ENCODE measurements at regions not wholly inside any gene's neighbourhood (a gene's known extent, or its start where the extent isn't known, plus 50 kb on each side); places are given as distances from the start of the nearest gene placed in this dataset.

DNA sequence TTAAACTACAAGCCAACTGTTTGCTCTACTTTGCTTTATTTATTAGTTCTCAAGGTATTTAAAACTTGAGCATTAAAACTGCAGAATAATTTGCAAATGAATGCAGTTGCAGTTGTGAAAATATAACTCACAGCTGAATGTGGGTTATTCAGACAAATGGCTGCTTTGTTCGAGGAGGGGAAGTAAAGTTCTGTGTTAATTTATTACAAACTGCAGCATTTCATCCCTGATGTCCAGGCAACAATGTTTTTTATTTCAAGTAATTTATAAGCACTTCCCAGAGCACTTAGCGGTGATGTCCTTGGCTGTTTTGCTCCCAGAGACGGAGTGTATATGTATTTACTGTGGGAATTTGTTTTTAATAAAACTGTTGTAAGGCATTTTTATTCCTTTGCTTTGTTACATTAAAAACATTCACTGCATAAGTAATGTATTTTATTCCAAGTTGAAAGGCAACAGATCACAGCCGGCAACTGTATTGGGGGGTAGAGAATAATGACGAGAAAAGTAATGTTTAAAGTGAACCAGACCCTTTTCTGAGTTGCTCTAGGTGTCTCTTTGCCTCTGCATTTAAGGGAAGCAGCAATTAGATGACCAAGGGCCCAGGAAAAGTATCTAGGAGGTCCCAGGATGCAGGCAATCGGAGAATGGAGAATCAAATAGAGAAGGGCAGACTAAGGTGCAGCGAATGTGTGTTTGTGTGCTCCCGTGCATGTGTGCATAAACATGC lies 291.2 kb upstream of the SALL1 start:
- DNase-seq: no peak

DNA sequence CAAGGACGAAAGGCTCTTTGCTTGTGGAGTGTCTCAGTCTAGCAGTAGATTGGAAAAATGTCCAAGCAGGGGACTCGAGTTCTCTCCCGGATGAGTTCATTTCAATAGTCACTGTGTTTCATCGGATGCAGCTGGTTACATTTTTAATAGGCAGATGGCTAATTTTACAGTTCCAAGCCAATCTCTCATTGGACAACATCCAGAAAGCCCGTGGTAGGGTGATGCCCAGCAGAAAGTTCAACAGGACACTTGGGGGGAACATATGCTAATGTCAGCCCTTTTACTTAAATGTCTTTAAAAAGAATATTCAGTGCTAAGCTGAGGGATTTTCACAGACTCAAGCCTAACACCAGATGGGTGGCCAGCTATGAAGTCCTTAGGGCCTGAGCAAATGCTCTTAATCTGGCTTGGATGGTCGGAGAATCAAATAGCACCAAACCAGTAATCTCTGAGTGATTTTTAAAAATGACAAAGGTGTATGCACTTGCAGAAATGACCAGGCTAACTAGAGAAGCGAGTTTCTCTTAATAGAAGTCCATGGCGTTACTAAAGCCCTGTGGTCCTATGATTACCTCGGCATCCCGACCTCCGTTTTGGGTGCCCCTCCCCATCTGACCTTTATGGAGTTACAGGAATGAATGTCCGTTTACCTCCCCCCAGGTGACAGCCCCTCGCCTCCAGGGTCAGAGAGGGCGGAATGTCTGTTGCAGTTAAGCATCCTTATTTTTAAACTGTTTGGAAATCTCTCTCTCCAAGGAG lies 289.2 kb upstream of the SALL1 start:
- DNase-seq: no peak

DNA sequence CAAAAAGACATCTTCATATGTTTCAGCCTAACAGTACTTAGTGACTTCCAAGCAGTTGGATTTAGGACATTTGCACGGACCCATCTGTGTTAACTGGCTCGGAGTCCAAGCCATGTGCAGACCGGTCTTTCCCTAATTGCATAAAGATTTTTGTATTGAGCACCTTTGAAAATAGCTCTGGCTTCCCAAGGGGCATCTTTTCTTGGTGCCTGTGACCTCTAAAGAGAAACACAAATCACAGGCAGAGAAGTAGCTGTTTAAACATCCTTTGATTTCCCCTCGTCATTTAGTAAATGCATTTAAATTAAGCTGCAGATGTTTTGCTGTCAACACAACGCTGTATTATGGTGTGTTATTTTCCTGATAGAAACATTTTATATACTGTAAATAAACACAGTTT lies 288.2 kb upstream of the SALL1 start:
- DNase-seq: no peak

DNA sequence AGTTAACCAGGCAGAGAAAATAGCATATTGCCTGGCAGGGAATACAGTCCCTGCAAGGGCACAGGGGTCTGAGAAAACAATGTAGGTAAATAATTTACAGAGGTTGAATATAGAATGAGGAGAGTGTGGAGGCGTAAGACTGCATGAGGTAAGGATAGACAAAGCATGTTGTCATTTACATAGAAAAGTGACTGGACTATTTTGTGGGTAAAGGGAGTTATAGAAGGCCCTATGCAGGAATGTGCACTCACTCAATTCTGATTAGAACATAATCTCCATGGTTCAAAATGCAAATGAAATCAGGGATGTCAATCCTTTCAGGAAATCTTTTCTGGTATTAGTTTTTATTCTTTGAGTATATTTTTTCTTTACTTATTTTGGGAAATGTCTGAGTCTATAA lies 285.7 kb upstream of the SALL1 start:
- DNase-seq: no peak

DNA sequence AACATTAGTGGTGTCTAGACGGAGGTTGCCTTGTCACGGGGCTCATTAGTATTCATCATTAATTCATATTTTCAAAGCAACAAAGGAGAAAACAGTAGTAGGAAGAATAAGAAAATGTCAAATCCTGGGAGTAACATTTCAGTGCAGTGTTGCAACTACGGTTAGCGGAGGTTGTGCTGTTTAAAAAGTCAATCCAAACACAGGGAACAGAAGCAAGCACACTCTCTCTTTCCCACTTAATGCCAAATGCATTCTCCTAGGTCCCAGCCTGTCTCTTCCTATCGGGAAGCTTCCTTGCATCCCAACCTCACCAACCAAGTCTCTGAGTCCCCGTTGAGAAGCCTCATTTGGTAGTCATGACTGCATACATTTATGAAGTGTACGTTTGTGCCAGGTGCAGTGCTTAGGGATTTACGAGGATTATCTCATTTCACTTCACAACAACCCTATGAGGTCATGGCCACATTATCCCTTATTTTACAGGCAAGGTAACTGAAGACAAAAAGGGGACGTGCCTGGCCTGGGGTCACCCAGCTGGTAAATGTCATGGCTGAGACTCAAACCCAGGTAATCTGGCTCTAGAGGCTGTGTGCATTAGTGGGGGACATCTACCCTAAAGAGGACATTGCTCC lies 283.6 kb upstream of the SALL1 start:
- DNase-seq: no peak

DNA sequence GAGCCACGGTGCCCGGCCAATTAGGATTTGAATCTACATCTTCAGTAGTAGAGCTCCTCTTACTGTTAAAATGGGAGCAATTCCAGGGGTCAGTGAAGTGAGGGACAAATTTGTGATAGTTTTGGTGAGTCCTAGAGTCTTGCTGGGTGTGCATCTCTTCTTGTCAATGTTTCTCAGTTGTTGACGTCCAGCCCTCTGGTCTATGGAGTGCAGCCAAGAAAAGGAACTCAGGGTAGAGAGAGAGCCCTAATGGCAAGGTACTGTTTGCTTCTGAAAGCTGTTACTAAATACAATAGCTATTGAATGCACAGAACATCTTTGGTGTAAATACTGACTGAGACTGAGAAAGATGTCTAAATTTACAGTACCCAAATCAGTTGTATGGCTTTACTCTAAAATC lies 282.5 kb upstream of the SALL1 start:
- no peak for DNase-seq

DNA sequence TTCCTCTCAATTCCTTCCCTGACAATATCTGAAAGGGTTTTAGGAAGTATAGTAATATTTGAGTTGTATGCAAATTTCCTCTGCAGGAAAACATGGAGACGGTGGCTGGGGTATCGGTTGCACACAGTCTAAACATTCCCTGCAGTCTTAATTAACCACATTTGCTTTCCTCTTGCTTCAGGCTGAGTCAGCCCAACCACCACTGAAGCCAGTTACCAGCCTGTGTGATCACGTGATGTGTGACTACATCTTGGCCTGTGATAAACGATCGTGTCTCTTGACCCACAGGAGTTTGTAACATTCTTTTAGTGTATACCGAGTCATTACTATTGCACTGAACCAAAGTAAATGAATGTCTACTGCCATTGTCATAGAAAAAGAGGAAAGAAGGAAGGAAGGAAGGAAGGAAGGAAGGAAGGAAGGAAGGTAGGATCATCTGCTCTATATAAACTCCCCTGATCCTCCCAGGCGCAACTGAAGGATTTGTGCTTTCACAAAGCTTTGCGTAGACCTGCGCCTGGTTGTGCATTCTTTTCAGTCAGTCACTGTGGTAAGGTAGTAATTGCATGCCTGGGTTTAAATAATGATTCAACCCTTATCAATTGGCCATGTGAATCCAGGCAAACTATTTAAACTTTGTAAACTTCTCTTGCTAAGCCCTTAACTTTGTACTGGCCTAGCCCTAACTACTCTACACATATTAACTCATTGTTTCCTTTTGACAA lies 280.6 kb upstream of the SALL1 start:
- no peak for DNase-seq

DNA sequence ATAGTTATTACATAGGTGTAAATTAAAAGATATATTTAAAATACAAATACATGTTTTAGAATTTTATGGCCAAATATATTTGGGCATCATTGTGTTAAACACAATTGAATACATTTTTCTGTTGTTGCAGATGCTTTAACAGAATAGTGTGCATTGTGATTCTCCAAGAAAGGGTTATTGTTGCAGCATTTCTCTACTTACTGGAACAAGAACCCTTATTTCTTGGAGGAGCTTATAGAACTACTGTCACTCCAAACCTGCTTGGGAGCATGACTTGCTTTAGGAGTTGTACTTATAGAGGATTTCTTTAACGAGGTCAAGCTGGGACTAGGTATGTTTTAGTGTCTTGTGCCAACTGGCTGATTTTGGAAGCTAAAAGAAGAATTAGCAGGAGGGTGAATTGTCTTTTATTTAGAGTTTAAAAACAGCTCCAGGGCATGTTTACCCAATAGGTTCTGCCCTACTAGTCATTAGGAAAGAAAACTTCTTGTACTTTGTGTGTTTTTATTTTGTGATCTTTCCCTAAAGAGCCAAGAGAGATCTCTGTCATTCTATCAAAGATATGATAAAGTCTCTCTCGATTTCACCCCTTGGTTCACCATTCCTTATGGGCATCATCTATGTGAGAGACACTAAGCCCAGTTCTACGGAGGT lies 279.8 kb upstream of the SALL1 start:
- no peak for DNase-seq

DNA sequence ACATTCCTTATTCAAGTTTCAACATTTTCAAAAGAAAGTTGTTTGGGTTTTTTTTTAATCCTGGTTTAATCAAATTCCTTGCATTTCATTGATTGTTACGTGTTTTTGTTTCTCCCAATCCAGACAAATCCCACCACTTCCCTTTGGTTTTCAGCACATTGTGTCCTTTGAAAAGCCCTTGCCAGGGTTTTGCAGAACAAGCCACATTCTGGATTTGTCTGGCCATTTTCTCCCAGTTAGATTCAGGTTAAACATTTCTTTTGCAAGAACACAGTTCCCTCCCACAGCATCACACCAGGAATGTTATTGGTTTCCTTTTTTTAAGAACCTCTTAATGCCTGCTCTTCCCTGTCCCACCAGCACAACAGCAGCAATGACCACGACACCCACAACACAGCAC lies 278.0 kb upstream of the SALL1 start:
- no peak for DNase-seq

DNA sequence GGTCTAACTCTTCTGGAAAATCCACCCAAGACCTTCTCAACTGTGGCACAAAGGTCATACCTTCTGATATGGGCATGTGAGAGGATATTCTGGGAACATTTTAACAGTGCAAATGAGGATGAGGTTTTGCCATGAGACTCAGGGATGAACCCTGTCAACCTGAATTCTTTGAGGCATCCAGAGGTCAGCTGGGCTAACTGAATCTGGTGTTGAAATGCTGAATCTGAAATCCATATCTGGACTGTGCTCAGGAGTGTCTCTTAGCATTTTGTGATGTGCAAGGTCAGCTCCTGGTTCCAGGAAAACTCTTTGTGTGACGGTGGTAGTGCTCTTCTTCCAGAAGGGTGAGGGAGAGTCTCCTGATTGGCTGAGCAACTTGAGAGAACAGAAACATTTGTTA lies 276.0 kb upstream of the SALL1 start:
- DNase-seq: no peak

DNA sequence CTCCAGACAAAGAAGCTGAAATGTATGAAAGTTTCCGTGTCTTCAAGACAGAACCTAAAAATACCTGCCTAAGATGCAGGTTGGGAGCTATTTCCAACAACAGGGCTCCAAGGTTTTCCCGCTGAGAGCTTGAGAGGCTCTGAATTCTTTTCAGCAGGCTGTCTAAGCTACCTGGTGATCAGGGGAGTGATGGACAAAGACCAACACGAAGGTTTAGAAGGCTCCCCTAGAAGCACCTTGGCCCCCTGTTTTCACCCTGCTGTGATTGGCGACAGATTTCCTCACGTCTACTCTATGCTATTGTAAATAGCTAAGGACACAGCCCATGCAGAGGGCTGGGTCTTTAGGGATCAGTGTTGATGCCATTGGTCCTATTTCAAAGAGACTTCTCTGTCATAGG lies 275.2 kb upstream of the SALL1 start:
- no peak for DNase-seq

DNA sequence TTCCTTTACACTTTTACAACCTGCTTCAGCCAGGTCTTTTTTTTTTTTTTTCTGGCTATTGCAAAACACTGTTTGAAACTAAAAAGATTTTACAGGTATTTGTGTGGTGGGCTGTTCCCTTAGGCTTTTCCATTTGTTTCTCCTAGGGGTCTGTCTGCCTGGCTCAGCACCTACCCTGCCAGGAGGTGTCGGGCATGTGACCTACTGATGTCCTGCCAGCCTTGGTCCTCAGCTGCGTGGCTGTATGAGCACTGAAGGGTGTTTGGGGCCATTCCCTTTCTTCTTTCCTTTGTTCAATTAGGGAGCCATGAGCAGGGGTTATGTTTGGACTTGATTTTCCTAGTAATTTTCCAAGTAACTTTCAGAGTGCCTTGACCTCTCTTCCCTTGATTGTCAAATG lies 269.2 kb upstream of the SALL1 start:
- DNase-seq: no peak

DNA sequence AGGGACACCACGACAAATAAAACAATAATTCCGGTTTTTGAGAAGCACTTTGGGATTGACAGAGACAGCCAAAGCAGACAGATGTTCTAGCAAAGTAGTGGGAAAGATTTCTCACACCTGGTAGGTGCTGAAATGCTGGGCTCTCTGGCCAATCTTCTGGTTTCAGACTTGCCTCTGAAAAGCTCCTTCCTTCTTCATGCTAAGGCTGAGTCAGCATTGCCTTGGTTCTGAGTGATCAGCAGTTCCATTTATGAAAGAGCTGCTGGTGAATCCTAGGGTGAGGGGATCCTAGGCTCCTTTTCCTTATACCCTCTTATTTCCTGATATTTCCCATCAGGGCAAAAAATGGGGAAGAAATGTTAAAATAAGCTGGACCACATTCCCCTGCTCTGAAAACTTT lies 268.7 kb upstream of the SALL1 start:
- no peak for DNase-seq

DNA sequence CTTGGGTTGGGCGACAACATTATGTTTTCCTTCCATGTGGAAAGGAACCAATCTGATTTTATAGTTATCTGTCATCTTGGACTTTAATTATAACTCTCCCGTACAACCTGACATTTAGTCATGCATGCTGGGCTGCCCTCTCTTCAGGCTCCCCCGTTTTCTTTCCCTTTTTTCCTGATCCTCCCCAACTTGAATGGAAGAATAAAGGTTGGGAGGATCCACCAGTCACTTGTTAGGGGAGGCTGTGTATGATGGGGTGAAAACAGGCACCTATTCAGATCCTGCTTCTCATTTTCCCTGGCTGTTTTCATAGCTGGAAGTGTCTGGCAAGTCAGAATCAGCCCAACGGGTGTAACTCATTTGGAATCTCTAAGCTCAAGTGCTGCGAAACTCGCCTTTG lies 267.2 kb upstream of the SALL1 start:
- DNase-seq: no peak

DNA sequence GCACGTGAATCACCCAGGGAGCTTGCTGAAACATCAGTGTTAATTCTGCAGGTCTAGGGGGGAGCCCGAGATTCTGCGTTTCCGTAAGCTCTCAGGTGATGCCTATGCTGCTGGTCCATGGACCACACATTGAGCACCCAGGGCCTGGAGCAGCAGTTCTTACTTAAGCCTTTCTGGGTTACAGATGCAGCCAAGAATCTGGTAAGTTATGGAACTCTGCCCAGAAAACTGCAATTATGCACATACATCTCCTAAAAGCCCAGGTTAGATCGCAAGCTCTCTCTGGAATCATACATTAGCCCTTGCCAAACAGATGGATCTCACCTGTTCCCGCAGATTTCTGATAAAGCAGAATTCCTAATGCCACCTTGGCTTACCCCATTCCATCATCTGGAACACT lies 265.9 kb upstream of the SALL1 start:
- no peak for DNase-seq

DNA sequence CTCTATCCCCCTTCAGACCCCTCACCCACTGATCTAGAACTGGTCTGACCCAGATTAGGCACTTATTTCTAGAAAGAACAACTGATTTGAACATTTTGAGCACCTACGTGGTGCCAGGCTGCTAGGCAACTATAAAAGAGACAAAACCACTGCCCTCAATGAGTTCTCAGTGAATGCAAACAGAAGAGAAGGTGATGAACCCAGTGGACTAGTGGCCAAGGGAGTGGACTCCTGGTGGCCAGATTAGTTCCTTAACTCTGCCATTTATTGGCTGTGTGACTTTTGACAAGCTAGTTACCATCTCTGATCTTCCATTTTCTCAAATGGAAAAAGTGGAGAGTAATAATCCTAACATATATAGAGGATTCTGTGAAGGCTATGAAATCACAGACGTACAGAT lies 259.1 kb upstream of the SALL1 start:
- no peak for DNase-seq

DNA sequence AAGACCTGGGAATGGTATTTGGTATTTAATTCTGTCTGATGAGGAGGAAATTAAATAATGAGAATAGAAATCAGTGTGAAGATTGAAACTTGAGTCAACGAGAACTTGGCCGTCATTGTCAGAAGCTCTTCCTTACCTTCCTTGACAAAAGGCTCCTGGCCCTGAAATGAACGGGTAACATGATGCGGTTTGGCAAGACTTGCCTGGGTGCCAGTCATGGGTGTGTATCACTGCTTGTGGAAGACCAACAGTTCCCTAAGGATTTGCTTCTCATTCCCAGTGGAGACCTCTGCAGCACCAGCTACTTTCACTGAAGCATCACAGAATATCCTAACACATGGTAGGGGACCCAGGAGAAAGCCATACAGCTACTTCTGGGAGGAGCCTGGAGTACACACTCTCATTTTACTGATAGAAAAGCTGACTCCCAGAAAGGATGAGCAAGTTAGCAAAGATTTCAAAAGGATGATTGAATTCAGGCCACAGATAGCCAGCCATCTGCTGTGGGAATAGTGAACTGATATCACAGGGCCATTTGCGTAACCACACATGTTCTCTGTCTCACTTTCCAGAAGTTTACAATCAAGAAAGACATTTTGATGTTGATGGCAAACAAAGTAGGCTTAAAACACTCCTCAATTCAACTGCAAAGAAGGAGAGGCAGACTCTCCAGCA lies 258.1 kb upstream of the SALL1 start:
- no peak for DNase-seq

DNA sequence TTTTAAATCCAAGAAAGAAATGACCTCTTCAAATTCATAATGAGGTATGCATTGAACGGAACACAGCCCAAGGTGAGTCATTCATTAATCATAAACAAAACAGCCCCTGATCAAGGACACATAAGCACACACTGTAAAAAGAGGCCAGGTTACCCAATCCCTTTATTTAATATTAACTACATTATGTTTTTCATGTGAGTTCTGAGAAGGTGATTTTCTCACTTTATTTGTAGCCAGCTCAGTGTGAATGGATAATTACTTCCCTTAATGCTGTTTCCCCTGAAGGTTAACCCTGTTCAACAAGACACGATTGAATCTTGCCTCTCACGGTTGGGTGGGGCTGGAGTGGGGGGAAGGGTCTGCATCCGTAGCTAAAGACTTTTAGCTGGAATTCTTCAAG lies 257.3 kb upstream of the SALL1 start:
- no peak for DNase-seq

DNA sequence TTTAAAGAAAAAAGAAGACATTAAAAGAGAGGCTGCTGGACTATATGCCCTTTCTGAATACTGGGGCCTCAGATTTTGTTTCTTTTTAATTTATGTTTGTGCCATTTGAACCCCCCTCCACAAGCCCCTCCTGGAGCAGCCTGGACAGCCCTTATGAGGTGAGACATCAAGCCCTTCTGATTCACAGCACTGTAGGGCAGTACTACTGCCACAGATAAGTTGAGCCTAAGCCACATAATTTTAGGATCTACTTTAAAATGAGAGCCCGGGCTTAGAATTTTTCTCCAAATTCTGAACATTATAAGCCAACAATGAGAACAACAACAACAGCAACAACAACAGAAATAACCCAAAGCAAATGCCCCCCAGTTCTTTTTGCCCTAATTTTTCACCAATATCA lies 256.9 kb upstream of the SALL1 start:
- DNase-seq: no peak

DNA sequence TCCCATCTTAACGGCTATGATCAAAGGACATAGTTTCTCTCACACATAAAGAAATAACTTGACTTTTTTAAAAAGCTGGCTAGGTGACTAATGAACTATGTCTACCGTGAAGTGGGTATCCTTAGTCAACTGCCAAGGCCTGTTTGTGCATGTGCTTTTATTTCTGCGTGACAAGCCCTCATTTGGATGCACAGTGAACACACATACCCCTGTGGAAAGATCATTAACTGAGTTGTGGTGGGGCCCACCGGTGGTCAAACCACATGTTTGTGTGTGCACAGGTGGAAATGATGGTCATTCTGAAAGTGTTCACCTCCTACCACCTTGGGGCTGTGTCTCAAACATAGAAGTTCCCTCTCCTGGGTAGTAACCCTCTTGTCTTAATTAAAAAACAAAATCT lies 256.1 kb upstream of the SALL1 start:
- DNase-seq: no peak

DNA sequence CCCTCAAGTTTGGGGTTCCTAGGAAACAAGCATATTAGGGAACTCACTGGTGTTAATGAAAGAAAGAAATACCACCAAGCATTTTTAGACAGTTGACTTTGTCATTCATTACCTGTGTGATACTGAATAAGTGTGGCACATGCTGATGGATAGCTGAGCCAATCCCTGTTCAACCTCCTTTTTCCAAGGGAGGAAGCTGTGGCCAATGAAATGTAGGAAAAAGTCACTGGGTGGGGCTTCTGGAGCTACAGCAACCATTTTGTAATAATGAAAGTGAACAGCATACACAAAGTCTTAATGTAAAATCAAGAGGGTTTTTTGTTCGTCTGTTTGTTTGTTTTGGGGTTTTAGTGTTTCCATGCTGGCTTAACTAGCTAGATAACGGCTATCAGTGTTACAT lies 254.3 kb upstream of the SALL1 start:
- DNase-seq: no peak

DNA sequence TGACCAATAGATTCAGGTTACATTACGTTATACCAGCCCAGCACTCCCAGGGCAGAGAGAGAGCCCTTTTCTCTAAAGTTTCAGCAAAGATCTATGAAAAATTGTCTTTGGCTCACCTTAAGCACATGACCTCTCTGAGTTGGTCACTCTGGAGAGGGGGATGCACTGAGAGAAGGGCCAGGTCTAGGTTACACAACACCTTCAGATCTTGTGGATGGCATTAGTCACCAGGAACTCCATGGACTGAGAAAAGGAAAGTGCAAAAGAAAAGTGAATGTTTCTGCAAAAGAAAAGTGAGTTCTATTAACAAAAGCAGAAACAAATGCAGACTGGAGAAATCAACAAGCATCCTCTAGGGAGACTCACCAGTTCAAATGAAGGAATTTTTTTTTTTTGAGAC lies 253.3 kb upstream of the SALL1 start:
- DNase-seq: no peak

DNA sequence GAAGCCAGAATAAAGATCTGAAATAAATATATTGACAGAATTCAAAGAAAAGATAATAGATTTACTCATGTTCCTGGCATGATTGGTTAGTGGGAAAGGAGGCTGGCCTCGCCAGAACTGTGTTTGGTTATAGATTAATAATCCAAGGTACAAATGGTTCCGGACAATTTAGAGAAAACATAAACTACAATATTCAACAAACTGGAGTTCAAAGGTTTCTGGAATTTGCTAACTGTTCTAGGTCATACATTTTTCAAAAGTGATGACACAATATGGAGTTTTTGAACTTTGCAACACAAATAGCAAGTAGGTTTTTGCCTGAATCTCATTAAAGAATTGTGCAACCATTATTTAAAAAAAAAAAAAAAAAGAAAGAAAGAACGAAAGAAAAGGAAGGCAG lies 251.7 kb upstream of the SALL1 start:
- no peak for DNase-seq
